Adipocyte (in vitro differentiated cells): ENCODE measurements at regions not wholly inside any gene's neighbourhood (a gene's known extent, or its start where the extent isn't known, plus 50 kb on each side); places are given as distances from the start of the nearest gene placed in this dataset.
A peak's percentile ranks its signal among the peaks of the same experiment; 100 is the strongest.
"Not testable (repeated sequence)": the region's sequence is repeated elsewhere in the genome, so short reads cannot be mapped to it uniquely, and the experiment has no call there.

Experiments used
- DNase-seq: peaks from one replicate; pipeline ENCODE4 v3.0.0-alpha.2; 2015; ENCODE audit warnings: low read depth
- H3K27me3 ChIP-seq: replicated peaks from 2 replicates; pipeline ENCODE4 v1.7.0; 2013; ENCODE audit warnings: mild to moderate bottlenecking, low read length, moderate library complexity; ENCODE audit not compliant: control insufficient read depth, insufficient read depth
- H3K36me3 ChIP-seq: 2 replicates; pipeline ENCODE4 v1.7.0; 2013; ENCODE audit warnings: low read length, mild to moderate bottlenecking, moderate library complexity; ENCODE audit not compliant: control insufficient read depth, insufficient read depth, severe bottlenecking
- H3K4me1 ChIP-seq: 2 replicates; pipeline ENCODE4 v1.7.0; 2013; ENCODE audit warnings: mild to moderate bottlenecking, low read length, moderate library complexity; ENCODE audit not compliant: control insufficient read depth, insufficient read depth
- H3K4me3 ChIP-seq: 2 replicates; pipeline ENCODE4 v1.7.0; 2013; ENCODE audit warnings: mild to moderate bottlenecking, low read length, moderate library complexity
- H3K9ac ChIP-seq: 2 replicates; pipeline ENCODE4 v1.7.0; 2013; ENCODE audit warnings: mild to moderate bottlenecking, low read length, moderate library complexity
- H3K9me3 ChIP-seq: 2 replicates; pipeline ENCODE4 v1.7.0; 2013; ENCODE audit warnings: mild to moderate bottlenecking, low read length, moderate library complexity; ENCODE audit not compliant: control insufficient read depth

GRCh38 chr20:30484009-30484748, 773.3 kb upstream of the DEFB115 start:
- Histone ChIP-seq H3K36me3 (no peaks in the 10 kb centered on the region), H3K27me3 (no peaks in the 10 kb centered on the region), H3K4me1 (no peaks in the 10 kb centered on the region), H3K9ac (no peak overlapping the region), H3K9me3 (peaks cover 11% of the 10 kb centered on the region), H3K4me3 (no peak overlapping the region)
- no peak for DNase-seq

- Histone ChIP-seq H3K27me3 (no peaks in the 10 kb centered on the region), H3K4me1 (no peaks in the 10 kb centered on the region), H3K9ac (no peak overlapping the region), H3K4me3 (no peak overlapping the region), H3K9me3 (peaks cover 8% of the 10 kb centered on the region), H3K36me3 (no peaks in the 10 kb centered on the region)
- DNase-seq, result no peak
These were observed 772.8 kb upstream of the DEFB115 start for GRCh38 chr20:30484749-30485070.

GRCh38 chr20:30485331-30486102, 771.9 kb upstream of the DEFB115 start:
- H3K27me3 ChIP-seq, result no peaks in the 10 kb centered on the region
- no peaks in the 10 kb centered on the region for H3K4me1 ChIP-seq
- no peak for DNase-seq
- H3K4me3 ChIP-seq, result no peak overlapping the region
- H3K9me3 ChIP-seq, result peaks cover 8% of the 10 kb centered on the region
- no peak overlapping the region for H3K9ac ChIP-seq
- no peaks in the 10 kb centered on the region for H3K36me3 ChIP-seq

GRCh38 chr20:30486103-30486478, 771.4 kb upstream of the DEFB115 start:
- H3K36me3 ChIP-seq, result no peaks in the 10 kb centered on the region
- H3K4me1 ChIP-seq, result no peaks in the 10 kb centered on the region
- peaks cover 4% of the 10 kb centered on the region for H3K9me3 ChIP-seq
- DNase-seq, result no peak
- no peaks in the 10 kb centered on the region for H3K27me3 ChIP-seq
- H3K9ac ChIP-seq, result no peak overlapping the region
- no peak overlapping the region for H3K4me3 ChIP-seq

GRCh38 chr20:30487461-30487860, 770.0 kb upstream of the DEFB115 start:
- DNase-seq, H3K9me3 ChIP-seq: not testable (repeated sequence)

GRCh38 chr20:30487947-30488926, 769.2 kb upstream of the DEFB115 start:
- Histone ChIP-seq H3K9me3 (no peaks in the 10 kb centered on the region), H3K4me1 (no peaks in the 10 kb centered on the region), H3K9ac (no peak overlapping the region), H3K27me3 (no peaks in the 10 kb centered on the region), H3K36me3 (no peaks in the 10 kb centered on the region), H3K4me3 (no peak overlapping the region)
- DNase-seq, result no peak

More at GRCh38 chr20:30487461-30487860, 770.0 kb upstream of the DEFB115 start:
- not testable (repeated sequence) for H3K9ac ChIP-seq, H3K4me3 ChIP-seq, H3K4me1 ChIP-seq, H3K36me3 ChIP-seq, H3K27me3 ChIP-seq

- no peaks in the 10 kb centered on the region for H3K4me1 ChIP-seq
- no peak overlapping the region for H3K9ac ChIP-seq
- no peaks in the 10 kb centered on the region for H3K9me3 ChIP-seq
- H3K4me3 ChIP-seq, result peak overlapping the region; percentile 23
- H3K36me3 ChIP-seq, result no peaks in the 10 kb centered on the region
- no peak for DNase-seq
- H3K27me3 ChIP-seq, result no peaks in the 10 kb centered on the region
These were observed 768.4 kb upstream of the DEFB115 start for GRCh38 chr20:30488941-30489613.

- Histone ChIP-seq H3K9ac (no peak overlapping the region), H3K36me3 (no peaks in the 10 kb centered on the region), H3K4me3 (no peak overlapping the region), H3K9me3 (no peaks in the 10 kb centered on the region), H3K27me3 (no peaks in the 10 kb centered on the region), H3K4me1 (no peaks in the 10 kb centered on the region)
- DNase-seq, result no peak
These were observed 767.9 kb upstream of the DEFB115 start for GRCh38 chr20:30489614-30490003.

- Histone ChIP-seq H3K9me3 (no peaks in the 10 kb centered on the region), H3K4me3 (no peak overlapping the region), H3K36me3 (no peaks in the 10 kb centered on the region), H3K4me1 (no peaks in the 10 kb centered on the region), H3K9ac (no peak overlapping the region), H3K27me3 (no peaks in the 10 kb centered on the region)
- no peak for DNase-seq
These were observed 766.4 kb upstream of the DEFB115 start for GRCh38 chr20:30491016-30491415.

GRCh38 chr20:30496656-30497055, 760.8 kb upstream of the DEFB115 start:
- not testable (repeated sequence) for H3K36me3 ChIP-seq, H3K9ac ChIP-seq, H3K4me1 ChIP-seq, H3K4me3 ChIP-seq, H3K9me3 ChIP-seq, DNase-seq
- peaks cover 16% of the 10 kb centered on the region for H3K27me3 ChIP-seq
